ENCODE measurements at regions not wholly inside any gene's neighbourhood (a gene's known extent, or its start where the extent isn't known, plus 50 kb on each side); places are given as distances from the start of the nearest gene placed in this dataset.

GRCh38 chr22:47238690-47239473 is 476.4 kb downstream of the TBC1D22A start:
- Histone ChIP-seq H3K27ac (no peak overlapping the region), H3K9me3 (peaks cover 0 to 13% (median 10%) of the 10 kb centered on the region in 4 donors), H3K27me3 (peaks cover 0 to 11% (median 0%) of the 10 kb centered on the region in 3 donors), H3K4me3 (no peak overlapping the region), H3K36me3 (no peaks in the 10 kb centered on the region), H3K4me1 (no peaks in the 10 kb centered on the region)
- TF ChIP-seq POLR2AphosphoS5 (IDR thresholded peaks at IDR 0.05) (no peak), EP300 (IDR thresholded peaks at IDR 0.05) (no peak), POLR2A (IDR thresholded peaks at IDR 0.05) (no peak), CTCF (IDR thresholded peaks at IDR 0.05) (no peak)
- WGBS, 5 donors: 60 to 71% (median 63%) methylated on average over 10 of the region's 10 CpGs
- intact Hi-C loops (cut with DNase I; ENCODE audit: low total_unique reads): no loop called here
- DNase-seq: no peak

GRCh38 chr22:47237890-47238480 is 475.5 kb downstream of the TBC1D22A start:
- 63 to 75% (median 70%) methylated on average over 6 to 7 of the region's 7 CpGs for WGBS, 5 donors
- intact Hi-C loops (cut with DNase I; ENCODE audit: low total_unique reads): no loop called here
- no peak overlapping the region for H3K4me3 ChIP-seq

GRCh38 chr22:47236718-47237117 is 474.3 kb downstream of the TBC1D22A start:
- no peaks in the 10 kb centered on the region for H3K4me1 ChIP-seq
- no peak overlapping the region for H3K4me3 ChIP-seq
- no peak overlapping the region for H3K27ac ChIP-seq
- intact Hi-C loops (cut with DNase I; ENCODE audit: low total_unique reads): no loop called here
- H3K27me3 ChIP-seq: peaks cover 0 to 11% (median 0%) of the 10 kb centered on the region in 3 donors
- peaks cover 3 to 16% (median 15%) of the 10 kb centered on the region in 4 donors for H3K9me3 ChIP-seq
- no peaks in the 10 kb centered on the region for H3K36me3 ChIP-seq
- TF ChIP-seq POLR2A (IDR thresholded peaks at IDR 0.05) (no peak), EP300 (IDR thresholded peaks at IDR 0.05) (no peak), CTCF (IDR thresholded peaks at IDR 0.05) (no peak), POLR2AphosphoS5 (IDR thresholded peaks at IDR 0.05) (no peak)
- WGBS, 5 donors: 79 to 92% (median 88%) methylated on average over 1 of the region's 1 CpG
- no peak for DNase-seq

More at GRCh38 chr22:47237890-47238480, 475.5 kb downstream of the TBC1D22A start:
- TF ChIP-seq POLR2AphosphoS5 (IDR thresholded peaks at IDR 0.05) (no peak), CTCF (IDR thresholded peaks at IDR 0.05) (no peak), EP300 (IDR thresholded peaks at IDR 0.05) (no peak)
- Histone ChIP-seq H3K4me1 (no peaks in the 10 kb centered on the region), H3K36me3 (no peaks in the 10 kb centered on the region), H3K9me3 (peaks cover 3 to 15% (median 13%) of the 10 kb centered on the region in 4 donors), H3K27ac (no peak overlapping the region), H3K27me3 (peaks cover 0 to 11% (median 0%) of the 10 kb centered on the region in 3 donors)
- no peak for DNase-seq

GRCh38 chr22:47236161-47236560 is 473.7 kb downstream of the TBC1D22A start:
- no peak for DNase-seq
- no peak for TF ChIP-seq CTCF (IDR thresholded peaks at IDR 0.05)
- intact Hi-C loops (cut with DNase I; ENCODE audit: low total_unique reads): no loop called here
- H3K27ac ChIP-seq: no peak overlapping the region
- H3K4me3 ChIP-seq: no peak overlapping the region
- WGBS, 5 donors: 56 to 77% (median 74%) methylated on average over 2 of the region's 2 CpGs
- no peaks in the 10 kb centered on the region for H3K36me3 ChIP-seq
- H3K9me3 ChIP-seq: peaks cover 3 to 16% (median 15%) of the 10 kb centered on the region in 4 donors
- H3K4me1 ChIP-seq: no peaks in the 10 kb centered on the region
- peaks cover 0 to 11% (median 0%) of the 10 kb centered on the region in 3 donors for H3K27me3 ChIP-seq
